NT2/D1 (cell line): ENCODE measurements at regions not wholly inside any gene's neighbourhood (a gene's known extent, or its start where the extent isn't known, plus 50 kb on each side); places are given as distances from the start of the nearest gene placed in this dataset.

Source experiments
- DNase-seq: peaks from one replicate; pipeline ENCODE4 v3.0.0-alpha.2; 2011; ENCODE audit warnings: low read depth, low spot score
- H3K27me3 ChIP-seq: 2 replicates; pipeline ENCODE4 v1.6.0; 2011; ENCODE audit warnings: mild to moderate bottlenecking; ENCODE audit not compliant: insufficient read length, insufficient read depth
- H3K36me3 ChIP-seq: 2 replicates; pipeline ENCODE4 v1.6.1; 2011; ENCODE audit warnings: mild to moderate bottlenecking, low read length, mixed read lengths; ENCODE audit not compliant: insufficient read depth, insufficient read length
- H3K4me1 ChIP-seq: 2 replicates; pipeline ENCODE4 v1.5.1; 2011; ENCODE audit not compliant: insufficient read depth, insufficient read length
- H3K4me3 ChIP-seq: 2 replicates; pipeline ENCODE4 v1.5.1; 2011; ENCODE audit warnings: low read depth; ENCODE audit not compliant: insufficient read length
- H3K9ac ChIP-seq: 2 replicates; pipeline ENCODE4 v1.6.0; 2011; ENCODE audit warnings: low read depth; ENCODE audit not compliant: insufficient read length
- H3K9me3 ChIP-seq: 2 replicates; pipeline ENCODE4 v1.5.1; 2011; ENCODE audit warnings: mild to moderate bottlenecking, low read length; ENCODE audit not compliant: insufficient read depth
- SUZ12 ChIP-seq: IDR thresholded peaks from 2 replicates; pipeline ENCODE4 v1.6.1; 2011; ENCODE audit not compliant: insufficient read length, insufficient read depth; ENCODE audit errors: extremely low read depth
- YY1 ChIP-seq: IDR thresholded peaks from 2 replicates; pipeline ENCODE4 v1.6.1; 2011; ENCODE audit not compliant: insufficient read length, insufficient read depth
- ZNF274 ChIP-seq: IDR thresholded peaks from 2 replicates; pipeline ENCODE4 v1.6.1; 2011; ENCODE audit warnings: mild to moderate bottlenecking, low read depth, low read length

DNA sequence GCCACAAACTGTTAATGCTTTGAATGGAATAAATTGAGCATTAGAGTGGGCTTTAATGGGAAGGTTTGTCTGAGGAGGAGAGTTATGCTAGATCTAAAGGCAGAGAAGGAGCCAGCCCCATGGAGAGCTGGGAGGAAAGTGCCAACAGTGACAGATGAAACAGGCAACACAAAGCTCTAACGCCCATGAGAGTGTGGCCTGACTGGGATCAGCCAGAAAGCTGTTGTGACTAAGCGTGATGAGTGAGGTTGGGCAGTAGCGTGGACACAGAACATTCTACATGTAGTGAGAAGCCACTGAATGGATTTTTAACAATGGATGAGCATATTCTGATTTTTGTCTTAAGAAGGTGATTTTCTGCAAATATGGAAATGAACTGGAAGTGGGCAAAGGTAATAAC lies 185.3 kb upstream of the SIX2 start:
- Histone ChIP-seq H3K4me3 (no peak overlapping the region), H3K27me3 (no peaks in the 10 kb centered on the region), H3K4me1 (no peaks in the 10 kb centered on the region), H3K9me3 (no peaks in the 10 kb centered on the region), H3K36me3 (no peaks in the 10 kb centered on the region), H3K9ac (no peak overlapping the region)
- TF ChIP-seq SUZ12 (no peak), ZNF274 (no peak), YY1 (no peak)
- no peak for DNase-seq

- DNase-seq = no peak
- Histone ChIP-seq H3K4me3 (no peak overlapping the region), H3K27me3 (no peaks in the 10 kb centered on the region), H3K36me3 (no peaks in the 10 kb centered on the region), H3K4me1 (no peaks in the 10 kb centered on the region), H3K9ac (no peak overlapping the region), H3K9me3 (no peaks in the 10 kb centered on the region)
- no peak for TF ChIP-seq SUZ12
- no peak for TF ChIP-seq YY1
- TF ChIP-seq ZNF274 = no peak
Observed at GRCh38 chr2:45193581-45193980, 184.3 kb upstream of the SIX2 start.

DNA sequence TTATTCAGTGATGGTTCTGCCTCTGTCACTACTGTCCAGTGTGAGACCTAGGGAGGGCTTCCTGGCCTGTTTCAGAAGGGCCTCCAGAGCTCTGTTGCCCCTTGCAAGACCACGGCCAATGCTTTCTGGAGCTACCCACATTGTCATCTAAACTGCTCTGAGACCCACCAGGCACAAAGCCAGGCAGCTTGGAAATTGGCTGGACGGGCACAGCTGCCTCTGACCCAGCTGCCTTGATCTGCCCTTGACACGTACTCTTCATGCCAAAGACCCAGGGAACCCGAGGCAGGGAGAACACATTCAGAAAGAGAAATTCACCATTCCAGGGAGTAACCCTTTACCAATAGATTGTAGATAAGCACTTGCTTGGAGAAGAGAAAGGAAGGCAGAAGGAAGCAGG lies 183.7 kb upstream of the SIX2 start:
- no peak for TF ChIP-seq YY1
- TF ChIP-seq SUZ12 = no peak
- TF ChIP-seq ZNF274 = no peak
- no peak overlapping the region for H3K9ac ChIP-seq
- no peaks in the 10 kb centered on the region for H3K9me3 ChIP-seq
- H3K27me3 ChIP-seq = no peaks in the 10 kb centered on the region
- H3K4me1 ChIP-seq = no peaks in the 10 kb centered on the region
- no peak for DNase-seq
- no peaks in the 10 kb centered on the region for H3K36me3 ChIP-seq
- no peak overlapping the region for H3K4me3 ChIP-seq

GRCh38 chr2:45192481-45192880 lies 183.2 kb upstream of the SIX2 start:
- no peak for DNase-seq
- no peak for TF ChIP-seq SUZ12
- Histone ChIP-seq H3K9ac (no peak overlapping the region), H3K36me3 (no peaks in the 10 kb centered on the region), H3K4me1 (no peaks in the 10 kb centered on the region), H3K9me3 (no peaks in the 10 kb centered on the region), H3K4me3 (no peak overlapping the region), H3K27me3 (no peaks in the 10 kb centered on the region)

GRCh38 chr2:45191976-45192375 lies 182.7 kb upstream of the SIX2 start:
- Histone ChIP-seq H3K9me3 (no peaks in the 10 kb centered on the region), H3K9ac (no peak overlapping the region), H3K27me3 (no peaks in the 10 kb centered on the region), H3K36me3 (no peaks in the 10 kb centered on the region), H3K4me3 (no peak overlapping the region), H3K4me1 (no peaks in the 10 kb centered on the region)
- no peak for TF ChIP-seq SUZ12
- DNase-seq = no peak

- TF ChIP-seq SUZ12 (no peak), ZNF274 (no peak)
- no peak for DNase-seq
- Histone ChIP-seq H3K9me3 (no peaks in the 10 kb centered on the region), H3K4me1 (no peaks in the 10 kb centered on the region), H3K9ac (no peak overlapping the region), H3K36me3 (no peaks in the 10 kb centered on the region), H3K27me3 (no peaks in the 10 kb centered on the region), H3K4me3 (no peak overlapping the region)
Observed at GRCh38 chr2:45191146-45191863, 182.1 kb upstream of the SIX2 start.

GRCh38 chr2:45190481-45190942 lies 181.3 kb upstream of the SIX2 start:
- no peaks in the 10 kb centered on the region for H3K36me3 ChIP-seq
- TF ChIP-seq ZNF274 (no peak), YY1 (no peak), SUZ12 (no peak)
- H3K4me1 ChIP-seq = no peaks in the 10 kb centered on the region
- H3K4me3 ChIP-seq = no peak overlapping the region
- no peaks in the 10 kb centered on the region for H3K9me3 ChIP-seq
- DNase-seq = no peak
- no peak overlapping the region for H3K9ac ChIP-seq
- no peaks in the 10 kb centered on the region for H3K27me3 ChIP-seq

- Histone ChIP-seq H3K9me3 (no peaks in the 10 kb centered on the region), H3K4me1 (no peaks in the 10 kb centered on the region), H3K4me3 (no peak overlapping the region), H3K9ac (no peak overlapping the region), H3K36me3 (no peaks in the 10 kb centered on the region), H3K27me3 (no peaks in the 10 kb centered on the region)
- TF ChIP-seq SUZ12 (no peak), ZNF274 (no peak), YY1 (no peak)
- DNase-seq = no peak
Observed at GRCh38 chr2:45184606-45185005, 175.4 kb upstream of the SIX2 start.
